HG03460 (cell line): ENCODE measurements at regions not wholly inside any gene's neighbourhood (a gene's known extent, or its start where the extent isn't known, plus 50 kb on each side); places are given as distances from the start of the nearest gene placed in this dataset.
"Not testable (repeated sequence)": the region's sequence is repeated elsewhere in the genome, so short reads cannot be mapped to it uniquely, and the experiment has no call there.

Source experiments
- ATAC-seq: cut with Tn5 transposase; IDR thresholded peaks from one replicate; pipeline ENCODE4 v1.9.1; 2021; ENCODE audit not compliant: unreplicated experiment

GRCh38 chr3:25895031-25895430, 105.1 kb downstream of the OXSM start:
- no peak for ATAC-seq

DNA sequence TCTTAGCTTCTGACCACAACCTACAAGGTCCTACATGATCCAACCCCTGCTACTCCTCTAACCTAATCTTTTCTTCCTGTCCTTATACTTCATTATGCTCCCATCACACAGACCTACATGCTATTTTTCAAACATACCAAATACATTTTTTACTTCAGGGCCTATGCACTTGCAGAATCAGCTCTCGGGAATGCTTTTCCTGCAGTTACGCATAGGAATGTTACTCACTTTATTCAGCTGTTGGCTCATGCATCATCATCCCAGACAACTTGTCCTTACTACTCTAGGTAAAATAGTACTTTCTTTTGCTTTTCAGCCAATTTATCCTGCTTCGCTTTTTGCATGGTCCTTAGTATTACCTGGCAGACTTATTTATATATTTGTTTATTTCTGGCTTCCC, 105.6 kb downstream of the OXSM start:
- no peak for ATAC-seq

- ATAC-seq = no peak
Observed at GRCh38 chr3:25897019-25897418, 107.1 kb downstream of the OXSM start.

DNA sequence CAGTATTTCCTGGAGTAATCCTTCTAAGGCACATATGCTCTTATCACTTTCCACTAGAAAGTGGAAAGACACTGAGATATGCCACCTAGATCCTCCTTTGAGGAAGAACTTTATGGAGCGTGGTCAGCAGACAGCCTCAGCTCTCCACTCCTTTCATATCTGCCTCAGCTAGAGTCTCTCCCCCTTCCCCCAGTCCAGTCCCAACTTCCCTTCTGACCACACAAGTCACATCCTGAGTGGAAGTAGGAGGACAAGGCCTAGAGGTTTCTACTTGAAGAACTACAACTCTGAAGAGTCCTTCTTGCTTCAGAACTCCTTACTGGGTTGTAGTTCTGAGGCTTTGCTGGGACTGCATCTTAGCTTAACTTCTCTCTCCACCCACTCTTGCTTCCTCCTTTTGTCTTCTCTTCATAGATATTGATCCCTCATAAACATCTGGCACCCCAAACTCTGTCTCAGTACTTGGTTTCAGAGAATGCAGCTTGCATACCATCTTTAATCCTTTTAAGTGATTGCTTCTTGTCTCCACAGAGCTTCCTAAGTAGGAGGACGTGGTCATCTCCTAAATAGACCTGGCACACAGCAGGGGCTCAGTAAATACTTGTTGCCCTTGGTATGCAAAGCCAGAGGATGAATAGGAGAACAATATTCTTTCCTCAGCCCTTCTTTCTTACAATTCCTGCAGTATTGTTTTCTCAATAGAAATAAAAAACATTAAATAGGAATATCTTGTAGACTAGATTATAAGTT, 109.6 kb downstream of the OXSM start:
- no peak for ATAC-seq

- no peak for ATAC-seq
Observed at GRCh38 chr3:25900161-25900560, 110.3 kb downstream of the OXSM start.

DNA sequence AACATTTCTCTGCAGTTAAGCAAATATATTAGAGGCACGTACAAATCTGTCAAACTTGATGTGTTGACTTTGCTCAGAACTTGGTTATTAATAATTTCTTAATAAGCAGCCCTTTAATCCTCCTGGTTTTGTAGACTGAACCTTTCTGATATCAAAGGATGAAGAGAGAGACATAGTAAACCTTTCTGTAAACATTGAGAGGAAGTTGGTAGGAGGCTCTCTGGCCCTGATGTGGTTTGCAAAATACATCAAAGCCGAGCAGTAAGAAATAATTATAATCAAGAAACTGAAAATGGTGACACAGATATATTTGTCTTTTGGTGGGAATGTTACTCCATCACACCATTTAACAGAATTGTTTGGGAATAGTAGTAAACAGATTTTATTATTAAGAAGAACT, 111.9 kb downstream of the OXSM start:
- no peak for ATAC-seq

DNA sequence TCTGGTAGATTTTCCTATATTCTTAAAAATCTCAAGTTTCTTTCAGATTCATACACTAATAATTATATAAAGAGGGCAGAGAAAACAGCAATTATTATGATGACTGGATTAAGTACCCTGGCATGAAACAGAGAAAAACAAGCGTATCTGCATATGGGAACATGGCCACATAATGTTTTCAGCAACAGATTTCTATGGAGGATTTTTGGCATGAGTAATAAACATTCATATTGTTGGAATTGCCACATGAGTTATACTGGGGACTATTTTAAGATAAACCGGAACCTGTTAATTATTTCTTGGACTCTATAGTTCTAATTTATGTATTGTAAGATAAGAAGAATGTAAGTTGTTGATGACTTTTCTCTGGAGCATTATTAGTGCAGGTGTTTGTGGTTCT, 112.7 kb downstream of the OXSM start:
- no peak for ATAC-seq

- ATAC-seq = no peak
Observed at GRCh38 chr3:25903371-25904129, 113.7 kb downstream of the OXSM start.

DNA sequence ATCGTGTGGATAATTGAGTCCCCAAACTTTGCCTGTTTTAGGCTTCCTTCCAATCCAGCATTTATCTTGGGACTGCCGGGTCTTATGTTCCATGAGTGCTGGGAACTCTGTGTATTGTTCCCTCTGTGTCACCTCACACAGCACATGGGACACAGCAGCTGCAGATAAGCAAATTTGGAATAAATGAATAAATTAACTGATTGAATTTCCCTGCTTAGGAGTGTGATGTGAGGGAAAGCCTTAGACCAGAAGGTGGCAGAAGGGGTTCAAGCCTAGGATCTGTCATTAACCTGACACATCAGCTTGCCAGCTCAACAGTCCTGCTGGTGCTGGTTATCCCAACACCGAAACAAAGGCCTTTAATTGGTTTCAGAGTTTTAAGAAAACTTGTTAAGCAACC, 114.3 kb downstream of the OXSM start:
- no peak for ATAC-seq

DNA sequence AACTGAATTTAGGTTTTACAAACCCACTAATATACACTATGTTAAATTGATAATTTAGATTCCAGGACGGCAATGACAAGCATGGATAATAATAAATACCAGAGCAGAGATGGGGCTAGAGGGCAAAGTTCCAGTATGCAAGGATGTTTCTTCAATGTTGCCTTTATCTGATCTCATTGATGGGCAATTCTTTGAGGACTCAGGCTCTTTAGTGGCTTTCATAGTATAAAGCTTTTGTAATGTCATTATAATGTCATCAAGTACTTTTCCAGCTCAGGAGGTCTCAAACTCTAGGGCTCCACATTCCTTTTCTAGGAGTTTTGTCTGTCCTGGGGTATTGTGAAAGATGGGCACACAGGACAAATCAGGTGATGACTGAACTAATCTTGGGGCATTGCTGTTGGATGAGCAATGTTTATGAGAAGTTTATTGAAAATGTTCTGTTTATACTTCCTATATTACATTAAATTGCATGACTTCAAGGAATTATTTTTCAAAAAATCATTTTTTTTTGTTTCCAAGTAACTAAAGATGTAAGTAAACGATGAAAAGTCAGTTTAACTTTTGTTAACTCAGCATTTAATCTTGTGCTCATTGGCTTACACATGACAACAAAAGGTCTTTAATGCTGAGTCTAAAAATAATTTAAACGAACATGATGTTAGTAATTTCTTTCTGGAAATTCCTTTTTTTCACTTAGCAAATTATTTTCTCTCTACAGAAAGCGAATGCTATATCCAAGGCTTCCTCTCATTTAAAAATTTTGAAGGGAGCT, 116.4 kb downstream of the OXSM start:
- no peak for ATAC-seq

GRCh38 chr3:25907081-25907480, 117.2 kb downstream of the OXSM start:
- no peak for ATAC-seq

- no peak for ATAC-seq
Observed at GRCh38 chr3:25910105-25910504, 120.2 kb downstream of the OXSM start.

DNA sequence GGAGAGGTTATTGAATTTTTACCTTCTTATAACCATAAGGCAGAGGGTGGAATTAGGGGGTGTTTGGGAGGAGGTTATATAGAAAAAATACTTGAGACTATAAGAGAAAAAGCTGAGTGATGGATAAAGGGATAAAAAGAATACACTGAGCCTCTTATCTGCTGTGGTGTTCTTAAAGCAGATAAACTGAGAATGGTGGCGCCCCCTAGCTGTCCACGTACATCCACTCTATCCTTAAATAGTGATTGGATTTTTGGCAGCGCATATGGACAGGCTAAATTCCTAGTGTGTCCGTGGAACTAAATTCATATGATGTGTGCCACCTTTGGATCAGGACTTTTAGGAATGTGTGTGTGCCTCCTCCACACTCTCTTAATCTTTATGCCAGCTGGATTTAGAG, 121.1 kb downstream of the OXSM start:
- no peak for ATAC-seq

DNA sequence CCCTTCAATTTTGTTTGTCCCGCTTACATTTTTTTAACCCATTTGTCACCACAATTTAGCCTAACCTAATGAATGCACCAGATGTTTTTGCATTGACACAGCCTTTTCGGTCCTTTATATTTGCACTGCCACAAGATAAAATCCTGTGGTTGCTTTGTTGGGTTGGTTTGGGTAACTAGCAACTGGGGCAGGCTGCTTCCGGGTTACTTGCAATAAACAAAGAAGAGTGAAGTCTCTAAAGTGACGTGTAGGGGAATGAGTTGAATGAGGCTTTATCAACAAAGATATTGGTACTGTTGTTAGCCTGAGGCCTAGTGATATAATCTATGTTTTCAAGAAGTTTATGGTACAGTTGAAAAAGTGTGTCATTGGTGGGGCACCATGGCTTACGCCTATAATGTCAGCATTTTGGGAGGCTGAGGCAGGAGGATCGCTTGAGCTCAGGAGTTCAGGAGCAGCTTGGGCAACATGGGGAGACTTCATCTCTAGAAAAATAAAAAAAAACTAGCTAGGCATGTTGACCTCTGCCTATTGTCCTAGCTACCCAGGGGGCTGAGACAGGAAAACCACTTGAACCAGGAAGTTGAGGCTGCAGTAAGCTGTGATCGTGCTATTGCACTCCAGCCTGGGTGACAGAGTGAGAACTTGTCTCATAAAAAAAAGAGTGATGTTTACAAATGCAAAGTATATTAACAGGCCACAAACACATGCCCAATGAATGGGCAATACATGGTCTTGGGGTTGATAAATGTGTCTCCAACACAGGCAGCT, 121.8 kb downstream of the OXSM start:
- ATAC-seq = no peak

GRCh38 chr3:25913179-25913578, 123.3 kb downstream of the OXSM start:
- ATAC-seq = no peak

GRCh38 chr3:25915673-25916072, 125.8 kb downstream of the OXSM start:
- ATAC-seq = no peak

DNA sequence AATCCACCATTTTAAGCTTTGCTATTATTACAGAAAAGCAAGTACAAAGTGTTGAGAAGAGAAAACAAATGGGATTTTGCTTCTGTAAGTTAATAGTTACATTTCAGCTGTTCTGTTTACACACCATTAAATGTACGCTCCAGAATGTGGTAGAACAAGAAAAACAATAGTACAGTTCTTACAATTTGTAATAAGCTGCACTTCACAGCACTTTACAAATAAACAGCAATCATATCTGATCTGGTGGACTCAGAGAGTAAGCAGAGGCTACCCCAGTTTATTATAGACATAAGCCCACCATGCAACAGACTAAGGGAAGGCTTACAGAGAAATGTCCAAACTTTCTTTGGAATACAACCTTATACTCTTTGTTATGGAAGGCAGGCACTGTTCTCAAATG, 126.4 kb downstream of the OXSM start:
- no peak for ATAC-seq

DNA sequence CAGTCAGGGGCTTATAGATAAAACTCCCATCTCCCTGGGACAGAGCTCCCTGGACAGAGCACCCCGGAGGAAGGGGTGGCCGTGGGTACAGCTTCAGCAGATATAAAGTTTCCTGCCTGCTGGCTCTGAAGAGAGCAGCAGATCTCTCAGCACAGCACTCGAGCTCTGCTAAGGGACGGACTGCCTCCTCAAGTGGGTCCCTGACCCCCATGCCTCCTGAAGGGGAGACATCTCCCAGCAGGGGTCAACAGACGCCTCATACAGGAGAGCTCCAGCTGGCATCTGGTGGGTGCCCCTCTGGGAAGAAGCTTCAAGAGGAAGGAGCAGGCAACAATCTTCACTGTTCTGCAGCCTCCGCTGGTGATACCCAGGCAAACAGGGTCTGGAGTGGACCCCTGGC, 142.1 kb downstream of the OXSM start:
- ATAC-seq = not testable (repeated sequence)

GRCh38 chr3:25938566-25939325, 148.9 kb downstream of the OXSM start:
- ATAC-seq = no peak

GRCh38 chr3:25940935-25941334, 151.0 kb downstream of the OXSM start:
- ATAC-seq = no peak
